EH (cell line): ENCODE measurements at regions not wholly inside any gene's neighbourhood (a gene's known extent, or its start where the extent isn't known, plus 50 kb on each side); places are given as distances from the start of the nearest gene placed in this dataset.
A peak's percentile ranks its signal among the peaks of the same experiment; 100 is the strongest.

ENCODE experiments used
- DNase-seq: peaks from one replicate; pipeline ENCODE4 v3.0.0-alpha.2; 2015; ENCODE audit warnings: low read depth

DNA sequence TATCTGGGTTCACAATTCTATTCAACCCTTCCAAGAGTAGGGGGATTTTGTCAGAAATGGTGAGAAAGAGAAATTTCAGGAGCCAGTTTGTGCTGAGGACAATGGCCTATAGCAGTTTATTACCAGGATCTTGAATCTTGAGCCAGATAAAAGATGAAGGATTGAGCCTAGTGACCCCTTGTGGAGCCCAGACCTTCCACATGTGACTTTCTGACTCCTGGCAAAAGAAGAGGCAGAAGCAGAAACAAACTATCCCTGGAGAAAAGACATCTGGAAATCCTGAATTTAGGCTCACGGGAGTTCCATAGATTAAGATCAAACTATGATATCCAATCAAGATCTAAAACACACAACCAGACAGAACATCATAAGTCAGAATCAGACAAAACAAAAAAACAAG, 60.9 kb upstream of the CHRM2 start:
- DNase-seq: peak; percentile 2

DNA sequence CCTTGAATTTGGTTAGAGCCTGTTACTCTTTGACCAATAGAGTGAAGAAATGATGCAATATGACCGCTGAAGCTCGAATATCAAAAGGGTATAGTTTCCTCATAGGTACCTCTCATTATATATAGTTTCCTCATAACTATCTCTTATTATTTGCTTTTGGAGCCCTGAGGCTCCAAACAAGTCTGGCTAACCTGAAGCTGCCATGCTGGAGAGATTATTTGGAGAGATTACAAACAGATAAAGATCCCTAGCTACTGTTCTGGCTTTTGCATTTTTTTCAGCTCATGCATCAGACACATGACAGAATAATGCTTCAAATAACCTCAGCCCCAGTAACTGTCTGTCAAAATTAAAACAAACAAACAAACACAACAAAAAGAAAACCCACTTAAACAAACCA, 65.4 kb upstream of the CHRM2 start:
- DNase-seq: no peak

DNA sequence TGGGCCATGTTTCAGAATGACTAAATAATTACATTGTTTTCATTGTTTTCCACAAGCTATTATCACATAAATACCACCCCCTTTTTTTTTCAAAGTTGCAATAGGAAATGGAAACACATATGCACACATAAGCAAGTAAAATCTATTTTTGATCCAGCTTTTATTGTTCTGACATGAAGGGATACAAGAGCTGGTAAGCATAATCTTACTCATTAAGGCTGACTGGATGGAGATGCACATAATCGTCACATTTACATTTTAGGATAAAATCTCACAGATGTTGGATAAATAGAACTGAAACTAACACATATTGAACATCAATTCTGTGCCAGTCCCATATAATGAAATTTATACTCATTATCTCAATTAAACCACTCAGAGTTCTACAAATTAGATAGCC, 84.5 kb upstream of the CHRM2 start:
- no peak for DNase-seq

DNA sequence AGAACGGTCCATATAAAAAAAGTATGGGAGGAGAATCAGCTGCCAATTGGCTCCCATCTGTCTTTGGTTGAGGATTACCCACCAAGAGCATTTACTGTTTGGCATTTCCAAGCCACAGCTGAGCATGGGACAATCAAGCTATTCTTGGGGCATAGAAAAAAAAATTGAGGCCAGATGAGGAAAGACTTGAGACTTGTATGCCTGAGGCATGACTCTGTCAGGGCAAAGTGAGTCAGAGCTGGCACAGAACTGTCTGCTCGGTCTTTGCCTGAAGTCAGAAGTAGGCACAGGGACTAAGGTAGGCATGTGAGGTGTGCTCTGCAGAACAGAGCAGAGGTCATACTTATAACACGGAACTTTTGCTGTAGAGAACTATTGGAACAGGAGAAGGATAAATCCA, 126.5 kb upstream of the CHRM2 start:
- DNase-seq: peak; percentile 12

DNA sequence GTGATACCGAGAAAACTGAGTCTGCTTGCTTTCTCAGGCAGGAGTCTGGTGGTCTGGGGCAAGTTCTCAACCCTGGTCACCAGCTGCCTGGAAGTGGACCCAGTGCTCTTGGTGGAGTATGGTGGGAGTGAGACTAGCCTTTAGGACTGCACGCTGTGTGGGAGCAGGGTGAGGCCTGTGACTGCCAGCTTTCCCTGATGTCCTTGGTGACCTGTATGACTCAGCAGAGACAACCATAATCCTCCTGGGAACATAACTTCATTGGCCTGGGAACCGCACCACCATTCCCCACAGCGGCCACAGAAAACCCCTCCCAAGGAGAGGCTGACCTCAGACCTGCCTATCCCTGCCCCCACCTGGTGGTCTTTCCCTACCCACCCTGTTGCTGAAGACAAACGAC, 139.5 kb upstream of the CHRM2 start:
- DNase-seq: no peak

- no peak for DNase-seq
Measured at GRCh38 chr7:136726460-136726859, 142.0 kb upstream of the CHRM2 start.

GRCh38 chr7:136717910-136718557, 150.4 kb upstream of the CHRM2 start:
- no peak for DNase-seq

DNA sequence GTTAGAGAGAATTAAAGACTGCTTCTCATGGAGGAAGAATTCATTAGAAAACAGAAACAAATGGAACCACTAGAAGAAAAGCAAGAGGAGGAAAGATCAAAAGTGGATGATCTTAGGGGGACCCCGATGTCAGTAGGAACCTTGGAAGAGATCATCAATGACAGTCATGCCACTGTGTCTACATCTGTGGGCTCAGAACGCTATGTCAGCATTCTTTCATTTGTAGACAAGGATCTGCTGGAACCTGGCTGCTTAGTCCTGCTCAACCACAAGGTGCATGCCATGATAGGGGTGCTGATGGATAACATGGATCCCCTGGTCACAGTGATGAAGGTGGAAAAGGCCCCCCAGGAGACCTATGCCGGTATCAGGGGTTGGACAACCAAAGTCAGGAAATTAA, 154.4 kb upstream of the CHRM2 start:
- DNase-seq: no peak

DNA sequence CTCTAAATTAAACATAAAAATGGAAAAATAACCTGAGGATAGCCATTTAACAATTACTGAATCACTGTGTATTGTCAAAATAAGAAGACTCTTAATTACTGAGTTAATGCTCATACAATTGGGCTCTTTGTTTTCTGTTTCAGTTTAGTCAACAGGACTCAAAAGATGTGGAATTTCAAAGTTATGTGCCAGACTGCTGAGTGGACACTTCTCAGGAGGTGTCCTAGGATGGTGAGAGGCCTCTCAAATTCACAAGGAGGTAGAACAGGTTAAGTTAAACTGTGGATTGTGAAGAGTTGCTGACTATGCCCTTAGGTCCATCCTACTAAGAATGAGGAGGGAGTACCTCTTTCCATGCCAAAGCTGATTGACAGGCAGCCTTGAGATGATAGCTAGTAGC, 157.7 kb upstream of the CHRM2 start:
- DNase-seq: no peak

DNA sequence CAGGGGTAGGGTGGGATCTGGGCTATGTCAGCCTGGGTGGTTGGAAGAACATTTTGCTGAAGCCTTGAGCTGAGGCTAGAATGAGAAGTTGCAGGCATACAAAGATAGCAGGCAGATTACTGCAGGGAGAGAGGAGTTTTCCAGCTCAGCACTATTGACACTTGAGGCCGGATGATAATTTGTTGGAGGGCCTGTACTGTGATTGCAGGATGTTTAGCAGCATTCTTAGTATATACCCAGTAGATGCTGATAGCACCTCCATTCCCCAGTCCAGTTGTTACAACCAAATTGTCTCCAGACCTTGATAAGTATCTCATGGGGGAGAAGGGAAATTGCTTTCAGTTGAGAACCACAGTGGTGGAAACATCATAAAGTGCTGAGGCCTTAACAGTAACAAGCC, 158.6 kb upstream of the CHRM2 start:
- no peak for DNase-seq

DNA sequence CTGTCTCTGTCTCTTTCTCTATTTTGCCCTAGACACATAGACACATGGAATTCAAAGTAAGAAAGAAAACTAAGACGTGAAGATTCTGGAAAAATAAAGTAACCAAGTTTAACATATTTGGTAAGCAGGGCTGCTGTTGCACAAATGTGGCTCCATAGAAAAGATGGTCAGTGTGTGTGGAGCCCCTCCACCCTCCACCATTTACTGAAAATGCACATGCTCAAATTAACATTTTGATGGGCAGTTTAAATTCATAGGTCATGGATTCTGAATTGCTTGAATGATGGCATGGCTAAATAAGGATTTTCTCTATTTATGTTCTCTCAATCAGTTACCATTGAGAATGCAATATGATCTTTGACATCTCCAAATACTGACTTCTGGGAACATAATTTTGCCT, 165.5 kb upstream of the CHRM2 start:
- no peak for DNase-seq

- no peak for DNase-seq
Measured at GRCh38 chr7:136698977-136699376, 169.5 kb upstream of the CHRM2 start.

GRCh38 chr7:136698231-136698630, 170.2 kb upstream of the CHRM2 start:
- no peak for DNase-seq

GRCh38 chr7:136697271-136697670, 171.2 kb upstream of the CHRM2 start:
- no peak for DNase-seq

- no peak for DNase-seq
Measured at GRCh38 chr7:136693166-136694119, 175.0 kb upstream of the CHRM2 start.

DNA sequence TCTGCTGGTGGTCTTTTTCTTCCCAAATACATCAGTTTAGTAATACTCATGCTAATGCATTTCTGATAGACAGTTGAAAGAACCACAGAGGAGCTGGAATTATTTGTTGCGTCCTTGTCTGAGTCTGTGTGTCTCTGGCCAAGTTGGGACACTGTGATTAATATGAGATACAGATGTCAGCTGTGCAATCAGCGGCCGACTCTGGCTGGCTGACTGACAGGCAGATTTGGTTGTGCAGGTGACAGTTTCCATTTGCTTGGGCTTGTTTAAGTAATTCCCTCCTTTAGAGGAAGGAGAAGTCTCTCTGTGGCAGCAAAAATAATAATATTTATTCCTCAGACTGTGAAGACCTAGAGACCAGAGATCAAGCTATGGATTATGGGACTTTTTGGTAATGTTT, 176.2 kb upstream of the CHRM2 start:
- no peak for DNase-seq

DNA sequence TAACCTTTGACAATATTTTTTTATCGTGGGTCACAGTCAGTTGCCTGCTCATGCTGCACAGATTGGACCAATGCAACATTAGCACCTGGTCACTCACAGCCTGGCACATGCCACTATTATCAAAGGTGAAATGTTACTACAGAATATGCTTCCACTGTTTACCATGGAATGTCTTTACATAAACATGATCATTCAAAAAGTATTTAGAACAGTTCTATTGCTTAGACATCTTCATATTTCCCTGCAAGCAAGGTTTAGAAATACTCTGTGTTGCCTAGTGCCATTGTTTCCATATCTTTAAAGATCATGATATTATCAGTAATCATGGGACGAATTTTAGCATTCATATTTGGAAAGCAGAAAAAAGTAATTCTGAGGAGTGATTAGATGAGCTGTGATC, 179.9 kb upstream of the CHRM2 start:
- DNase-seq: no peak

DNA sequence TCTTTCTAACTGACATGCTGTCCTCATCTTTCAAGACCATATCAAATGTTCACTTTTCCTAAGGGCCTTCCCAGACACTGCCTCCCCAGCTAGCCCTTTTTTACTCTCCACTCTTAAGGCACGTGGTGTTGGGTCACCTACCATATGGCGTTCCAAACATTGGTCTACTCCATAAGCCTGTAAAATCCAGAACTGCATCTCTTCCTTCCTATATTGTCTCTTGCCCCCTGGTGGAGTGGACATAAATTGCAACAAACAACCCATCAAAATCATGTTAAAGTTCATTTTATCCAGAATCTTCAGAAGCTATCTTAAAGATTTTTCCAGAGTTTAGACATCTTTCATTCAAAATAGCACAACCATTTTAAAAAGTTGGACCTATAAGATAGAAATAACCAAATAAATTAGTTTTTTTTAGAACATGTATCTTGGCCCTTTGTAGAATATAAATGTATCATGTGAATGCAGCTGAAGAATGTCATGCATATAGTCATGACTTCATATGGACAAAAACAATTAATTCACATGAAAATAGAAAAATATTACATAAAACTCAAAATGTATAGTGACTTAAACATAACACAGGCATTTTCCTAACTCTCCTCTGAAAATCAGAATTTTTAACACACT, 180.6 kb upstream of the CHRM2 start:
- peak; percentile 48 for DNase-seq

DNA sequence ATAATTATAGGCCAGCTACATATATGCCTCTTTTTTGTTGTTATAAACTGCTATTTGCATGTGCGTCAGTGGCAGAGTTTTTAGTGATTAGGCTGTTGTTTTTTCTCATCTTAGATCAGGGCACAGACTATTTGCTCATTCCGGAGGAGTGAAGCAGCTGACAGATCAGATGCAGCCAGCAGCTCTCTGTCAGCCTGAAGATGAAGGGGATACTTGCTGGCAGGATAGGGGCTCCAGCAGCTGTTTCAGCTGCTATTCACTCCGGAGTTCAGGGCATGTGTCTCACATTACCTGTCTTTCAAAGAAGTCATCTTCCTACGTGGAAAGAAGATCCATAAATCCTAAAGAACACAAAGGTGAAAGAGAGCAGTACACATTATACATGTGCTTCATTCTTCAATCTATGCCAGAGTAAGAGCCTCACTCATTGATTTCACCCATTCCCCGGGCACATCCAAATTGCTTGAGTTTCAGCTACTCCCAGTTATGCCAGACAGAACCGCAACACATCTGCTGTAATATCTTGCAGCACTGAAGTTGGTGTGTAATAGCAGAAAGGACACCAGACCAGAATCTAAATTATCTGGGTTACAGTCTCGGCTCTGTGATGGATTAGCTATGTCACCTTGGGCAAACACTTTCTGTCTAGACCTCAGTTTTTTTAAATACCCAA, 182.8 kb upstream of the CHRM2 start:
- peak; percentile 7 for DNase-seq

- peak; percentile 95 for DNase-seq
Measured at GRCh38 chr7:136677471-136678365, 190.7 kb upstream of the CHRM2 start.

DNA sequence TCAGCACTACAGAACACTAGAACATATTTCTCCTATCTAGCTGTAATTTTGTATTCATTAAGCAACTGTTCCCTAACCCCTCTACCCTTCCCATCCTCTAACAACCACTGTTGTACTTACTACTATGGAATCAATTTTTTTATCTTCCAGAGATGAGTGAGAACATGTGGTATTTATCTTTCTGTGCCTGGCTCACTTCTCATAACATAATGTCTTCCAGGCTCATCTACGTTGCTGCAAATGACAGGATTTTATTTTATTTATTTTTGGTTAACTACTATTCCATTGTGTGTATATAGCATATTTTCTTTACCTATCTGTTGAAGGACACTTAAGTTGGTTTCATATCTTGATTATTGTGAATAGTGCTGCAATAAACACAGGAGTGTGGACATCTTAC, 200.9 kb upstream of the CHRM2 start:
- DNase-seq: no peak
